Activated CD8-positive, alpha-beta memory T cell treated with anti-CD3 and anti-CD28 coated beads, Interleukin-2, amount 50 U/mL, for 24 hours (primary cell): ENCODE measurements at regions not wholly inside any gene's neighbourhood (a gene's known extent, or its start where the extent isn't known, plus 50 kb on each side); places are given as distances from the start of the nearest gene placed in this dataset.
"Not testable (repeated sequence)": the region's sequence is repeated elsewhere in the genome, so short reads cannot be mapped to it uniquely, and the experiment has no call there.

ENCODE experiments used
- DNase-seq: peaks from one replicate; pipeline ENCODE4 v3.0.0-alpha.2; 2020; ENCODE audit errors: extremely low read depth

DNA sequence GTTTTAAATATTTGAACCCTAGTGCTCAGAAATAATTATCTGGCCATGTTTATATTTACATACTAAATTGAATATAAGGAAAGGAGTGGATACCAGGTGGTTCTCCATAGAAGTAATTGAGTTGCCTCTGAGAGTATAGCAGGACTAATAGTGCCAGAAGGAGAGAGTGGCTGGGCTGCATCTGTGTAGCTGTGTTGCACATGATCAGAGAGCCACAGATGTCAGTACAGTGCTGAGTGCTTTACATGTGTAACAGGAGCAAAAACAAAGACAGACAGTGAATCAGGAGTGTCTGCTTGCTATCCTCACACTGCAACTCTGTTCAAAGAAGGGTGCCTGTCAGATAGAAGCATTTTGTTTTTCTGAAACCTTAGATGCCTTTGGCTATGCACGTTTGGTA, 353.9 kb upstream of the PAPPA start:
- no peak for DNase-seq

GRCh38 chr9:115804206-115804605, 349.4 kb upstream of the PAPPA start:
- no peak for DNase-seq

GRCh38 chr9:115808108-115808507, 345.5 kb upstream of the PAPPA start:
- DNase-seq: no peak

- DNase-seq: no peak
Observed at GRCh38 chr9:115808695-115809094, 344.9 kb upstream of the PAPPA start.

- DNase-seq: no peak
Observed at GRCh38 chr9:115810166-115810565, 343.4 kb upstream of the PAPPA start.

- DNase-seq: no peak
Observed at GRCh38 chr9:115814081-115814480, 339.5 kb upstream of the PAPPA start.

- DNase-seq: no peak
Observed at GRCh38 chr9:115815786-115816185, 337.8 kb upstream of the PAPPA start.

- DNase-seq: not testable (repeated sequence)
Observed at GRCh38 chr9:115818651-115819050, 334.9 kb upstream of the PAPPA start.

DNA sequence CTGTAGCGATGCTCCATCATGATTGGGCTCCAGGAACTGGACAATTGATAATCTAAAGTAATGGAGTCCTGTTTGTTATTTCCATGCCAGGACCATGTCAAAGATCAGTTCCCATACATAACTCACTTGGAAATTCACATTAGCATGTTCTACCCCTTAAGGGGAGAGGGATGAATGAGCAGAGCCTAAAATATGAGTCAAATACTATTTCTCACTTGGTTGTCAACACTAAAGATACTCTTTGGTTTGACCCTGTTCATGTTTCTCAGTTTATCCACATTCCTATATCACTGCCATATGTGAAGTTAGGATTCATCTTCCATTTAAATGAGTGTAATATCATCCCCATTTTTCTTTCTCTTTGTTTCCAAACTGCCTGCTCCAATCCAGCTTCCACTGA, 321.6 kb upstream of the PAPPA start:
- DNase-seq: no peak

GRCh38 chr9:115837618-115838017, 316.0 kb upstream of the PAPPA start:
- DNase-seq: no peak

- no peak for DNase-seq
Observed at GRCh38 chr9:115838417-115838816, 315.2 kb upstream of the PAPPA start.

- not testable (repeated sequence) for DNase-seq
Observed at GRCh38 chr9:115844433-115844832, 309.2 kb upstream of the PAPPA start.

DNA sequence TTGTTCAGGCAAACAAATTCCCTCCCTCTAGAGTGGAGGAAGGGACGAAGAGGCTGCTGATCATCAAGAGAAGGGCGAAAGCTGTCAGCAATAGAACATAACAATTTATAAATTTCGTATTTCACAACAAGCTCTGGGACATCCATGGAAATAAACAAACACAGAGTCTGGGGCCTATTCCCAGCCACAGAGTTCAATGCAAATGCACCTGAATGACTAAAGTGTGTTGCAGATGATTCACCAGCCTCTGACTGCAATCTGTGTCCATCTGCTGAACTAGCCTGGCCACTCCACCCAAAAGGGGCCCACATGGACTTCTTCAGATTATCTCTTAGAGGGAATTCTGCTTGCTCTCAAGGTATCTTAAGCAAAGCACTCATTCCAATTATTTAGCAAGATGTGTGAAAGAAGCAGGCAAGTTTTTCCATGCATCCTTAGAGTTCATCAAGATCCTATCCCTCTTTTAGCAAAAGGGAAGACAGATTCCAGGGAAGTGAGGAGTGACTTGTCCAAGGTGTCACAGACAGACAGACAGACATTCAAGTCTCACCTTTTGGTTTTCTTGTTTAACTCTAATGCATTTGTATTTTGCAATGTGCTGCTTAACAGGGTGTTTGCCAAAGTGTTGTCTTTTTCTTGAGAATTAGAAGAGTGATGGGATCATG, 307.8 kb upstream of the PAPPA start:
- no peak for DNase-seq

- no peak for DNase-seq
Observed at GRCh38 chr9:115847216-115847615, 306.4 kb upstream of the PAPPA start.

DNA sequence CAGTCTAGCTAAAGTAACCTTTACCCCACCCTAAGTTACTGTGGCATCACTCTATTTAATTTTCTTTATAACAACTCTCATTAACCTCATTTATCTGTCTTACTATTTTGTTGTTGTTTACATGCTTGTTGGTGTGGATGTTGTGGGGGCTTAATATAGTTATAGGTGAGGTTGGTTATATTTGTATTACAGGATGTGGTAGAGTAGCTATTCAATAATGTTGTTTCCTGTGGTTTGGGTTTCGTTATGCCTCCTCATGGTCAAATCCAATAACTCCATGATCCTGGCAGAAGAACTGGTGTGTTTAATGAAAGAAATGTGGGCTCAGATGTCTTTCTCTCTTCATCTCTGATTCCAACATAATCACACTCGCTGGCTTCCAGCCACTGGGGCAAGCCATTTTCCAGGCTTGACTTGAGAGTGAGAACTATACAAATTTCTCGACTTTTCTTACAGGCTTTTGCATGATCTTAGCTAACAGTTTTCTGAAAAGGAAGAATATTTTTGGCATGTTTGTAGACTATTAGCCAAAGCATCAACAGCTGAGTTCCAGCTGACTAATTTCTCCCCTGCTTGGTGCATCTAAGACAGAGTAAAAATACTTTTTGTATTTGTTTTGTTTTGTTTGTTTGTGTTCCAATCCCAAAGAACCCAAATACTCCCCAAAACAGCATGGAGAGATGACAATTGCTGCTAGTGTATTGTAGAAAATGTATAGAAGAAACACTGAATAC, 303.7 kb upstream of the PAPPA start:
- no peak for DNase-seq

GRCh38 chr9:115850548-115851304, 302.9 kb upstream of the PAPPA start:
- no peak for DNase-seq

DNA sequence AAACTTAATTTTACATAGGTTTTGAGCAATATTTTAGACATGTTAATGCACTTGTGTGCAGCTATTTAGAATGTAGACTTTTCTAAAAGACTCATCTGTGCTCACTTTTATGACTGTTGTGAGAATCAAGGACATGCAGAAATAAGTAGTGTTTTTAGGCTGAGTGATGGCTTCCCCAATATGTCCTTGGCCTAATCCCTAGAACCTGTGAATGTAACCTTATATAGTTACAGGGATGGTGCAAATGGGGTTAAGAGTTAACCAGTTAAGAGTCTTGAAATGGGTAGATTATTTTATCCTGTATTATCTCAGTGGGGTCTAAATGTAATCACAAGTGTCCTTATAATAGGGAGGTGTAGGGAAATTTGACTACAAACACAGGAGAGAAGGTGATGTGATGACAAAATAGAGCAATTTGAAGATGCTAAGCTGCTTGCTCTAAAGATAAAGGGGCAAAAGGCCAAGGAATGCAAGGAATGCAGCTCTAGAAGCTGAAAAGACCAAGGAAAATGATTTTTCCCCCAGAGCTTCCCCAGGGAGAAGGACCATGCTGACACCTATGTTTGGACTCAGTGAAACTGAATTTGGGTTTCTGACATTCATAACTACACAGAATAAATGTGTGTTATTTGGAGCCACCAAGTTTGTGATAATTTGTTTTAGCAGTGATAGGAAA, 298.0 kb upstream of the PAPPA start:
- no peak for DNase-seq

DNA sequence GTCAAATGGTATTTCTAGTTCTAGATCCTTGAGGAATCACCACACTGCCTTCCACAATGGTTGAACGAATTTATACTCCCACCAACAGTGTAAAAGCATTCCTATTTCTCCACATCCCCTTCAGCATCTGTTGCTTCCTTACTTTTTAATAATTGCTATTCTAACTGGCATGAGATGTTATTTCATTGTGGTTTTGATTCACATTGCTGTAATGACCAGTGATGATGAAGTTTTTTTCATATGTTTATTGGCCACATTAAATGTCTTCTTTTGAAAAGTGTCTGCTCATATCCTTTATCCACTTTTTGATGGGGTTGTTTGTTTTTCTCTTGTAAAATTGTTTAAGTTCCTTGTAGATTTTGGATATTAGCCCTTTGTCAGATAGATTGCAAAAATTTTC, 295.2 kb upstream of the PAPPA start:
- not testable (repeated sequence) for DNase-seq

- DNase-seq: no peak
Observed at GRCh38 chr9:115862021-115862420, 291.6 kb upstream of the PAPPA start.

- DNase-seq: no peak
Observed at GRCh38 chr9:115864581-115864980, 289.0 kb upstream of the PAPPA start.

- no peak for DNase-seq
Observed at GRCh38 chr9:115867326-115867725, 286.3 kb upstream of the PAPPA start.

GRCh38 chr9:115877852-115878438, 275.6 kb upstream of the PAPPA start:
- no peak for DNase-seq
